ENCODE measurements at regions not wholly inside any gene's neighbourhood (a gene's known extent, or its start where the extent isn't known, plus 50 kb on each side); places are given as distances from the start of the nearest gene placed in this dataset.

DNA sequence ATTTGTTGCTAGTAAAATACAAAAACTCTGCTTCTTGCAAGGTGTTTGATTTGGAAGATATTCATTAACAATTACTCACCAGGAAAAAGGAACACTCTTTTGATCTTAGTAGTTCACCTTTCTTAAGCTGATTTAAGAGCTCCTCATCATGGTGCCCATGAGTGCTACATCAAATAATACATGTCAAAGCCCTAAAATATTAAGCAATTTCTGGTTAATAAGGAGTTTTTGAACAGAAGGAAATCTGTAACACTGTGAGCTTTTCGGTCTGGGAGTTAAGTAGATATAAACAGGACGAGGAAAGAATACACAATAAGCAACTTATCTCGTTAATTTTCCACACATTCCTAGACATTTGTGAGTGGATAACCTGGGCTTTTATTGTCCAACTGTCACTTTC, 83.9 kb upstream of the DCBLD2 start:
- no peak for DNase-seq
- no peaks in the 10 kb centered on the region for H3K36me3 ChIP-seq
- no peaks in the 10 kb centered on the region for H3K4me1 ChIP-seq
- no peak overlapping the region for H3K4me3 ChIP-seq
- H3K27ac ChIP-seq = no peak overlapping the region
- intact Hi-C loops (cut with DNase I; ENCODE audit: low total_unique reads) = no loop called here
- WGBS, 5 donors = 21 to 32% (median 22%) methylated on average over 3 of the region's 3 CpGs
- TF ChIP-seq EP300 (IDR thresholded peaks at IDR 0.05) (no peak), POLR2AphosphoS5 (IDR thresholded peaks at IDR 0.05) (no peak), POLR2A (IDR thresholded peaks at IDR 0.05) (no peak)
- TF ChIP-seq, protein P1, sequence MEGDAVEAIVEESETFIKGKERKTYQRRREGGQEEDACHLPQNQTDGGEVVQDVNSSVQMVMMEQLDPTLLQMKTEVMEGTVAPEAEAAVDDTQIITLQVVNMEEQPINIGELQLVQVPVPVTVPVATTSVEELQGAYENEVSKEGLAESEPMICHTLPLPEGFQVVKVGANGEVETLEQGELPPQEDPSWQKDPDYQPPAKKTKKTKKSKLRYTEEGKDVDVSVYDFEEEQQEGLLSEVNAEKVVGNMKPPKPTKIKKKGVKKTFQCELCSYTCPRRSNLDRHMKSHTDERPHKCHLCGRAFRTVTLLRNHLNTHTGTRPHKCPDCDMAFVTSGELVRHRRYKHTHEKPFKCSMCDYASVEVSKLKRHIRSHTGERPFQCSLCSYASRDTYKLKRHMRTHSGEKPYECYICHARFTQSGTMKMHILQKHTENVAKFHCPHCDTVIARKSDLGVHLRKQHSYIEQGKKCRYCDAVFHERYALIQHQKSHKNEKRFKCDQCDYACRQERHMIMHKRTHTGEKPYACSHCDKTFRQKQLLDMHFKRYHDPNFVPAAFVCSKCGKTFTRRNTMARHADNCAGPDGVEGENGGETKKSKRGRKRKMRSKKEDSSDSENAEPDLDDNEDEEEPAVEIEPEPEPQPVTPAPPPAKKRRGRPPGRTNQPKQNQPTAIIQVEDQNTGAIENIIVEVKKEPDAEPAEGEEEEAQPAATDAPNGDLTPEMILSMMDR (IDR thresholded peaks at IDR 0.05) = no peak
- H3K27me3 ChIP-seq = no peaks in the 10 kb centered on the region
- H3K9me3 ChIP-seq = no peaks in the 10 kb centered on the region

DNA sequence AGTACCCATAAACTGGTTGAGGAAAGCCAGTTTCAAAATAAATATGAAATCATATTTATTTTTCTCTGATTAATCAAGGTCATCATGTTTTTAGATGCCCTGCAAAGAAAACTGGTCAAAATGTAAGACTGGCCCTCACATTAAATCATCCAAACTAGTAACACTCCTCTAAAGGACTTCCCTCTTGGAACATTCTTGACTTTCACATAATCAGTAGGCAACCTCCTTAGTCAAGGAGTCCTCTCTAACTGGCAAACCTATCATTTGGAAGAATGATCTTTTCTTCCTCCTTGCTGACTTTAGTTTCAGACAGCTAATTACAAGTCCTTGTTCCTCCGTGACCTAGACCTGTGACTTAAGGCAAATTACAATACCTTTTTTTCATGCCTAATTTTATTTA, 82.5 kb upstream of the DCBLD2 start:
- no peak for DNase-seq
- Histone ChIP-seq H3K9me3 (no peaks in the 10 kb centered on the region), H3K27ac (no peak overlapping the region), H3K27me3 (no peaks in the 10 kb centered on the region), H3K36me3 (no peaks in the 10 kb centered on the region), H3K4me3 (no peak overlapping the region), H3K4me1 (no peaks in the 10 kb centered on the region)
- WGBS, 5 donors = 83 to 97% (median 91%) methylated on average over 1 of the region's 1 CpG
- TF ChIP-seq POLR2A (IDR thresholded peaks at IDR 0.05) (no peak), POLR2AphosphoS5 (IDR thresholded peaks at IDR 0.05) (no peak), EP300 (IDR thresholded peaks at IDR 0.05) (no peak)
- TF ChIP-seq, protein P1 (IDR thresholded peaks at IDR 0.05) = no peak
- intact Hi-C loops (cut with DNase I; ENCODE audit: low total_unique reads) = no loop called here

DNA sequence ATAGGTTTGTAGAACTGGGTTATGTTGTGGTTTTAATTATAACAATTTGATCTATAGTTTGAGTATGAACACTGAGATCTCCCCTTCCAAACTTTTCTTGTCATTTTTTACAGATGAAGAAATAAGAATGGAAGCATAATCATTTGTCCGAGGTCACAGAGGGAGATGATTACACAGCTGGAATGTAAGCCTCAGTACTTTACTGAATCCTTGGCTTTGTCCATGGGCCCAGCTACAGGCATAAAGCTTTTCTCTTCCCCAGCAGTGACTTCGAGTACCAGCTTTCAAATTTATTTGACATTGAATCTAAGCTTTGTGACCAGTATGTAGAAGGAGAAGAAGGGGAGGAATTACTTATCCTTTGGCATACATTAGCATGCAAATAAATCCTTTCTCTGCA, 80.9 kb upstream of the DCBLD2 start:
- no peak for DNase-seq
- H3K4me3 ChIP-seq = no peak overlapping the region
- H3K4me1 ChIP-seq = no peaks in the 10 kb centered on the region
- TF ChIP-seq POLR2AphosphoS5 (IDR thresholded peaks at IDR 0.05) (no peak), POLR2A (IDR thresholded peaks at IDR 0.05) (no peak), EP300 (IDR thresholded peaks at IDR 0.05) (no peak)
- TF ChIP-seq, protein P1 (IDR thresholded peaks at IDR 0.05) = no peak
- WGBS, 5 donors = 51 to 69% (median 61%) methylated on average over 2 of the region's 2 CpGs
- H3K27ac ChIP-seq = no peak overlapping the region
- no peaks in the 10 kb centered on the region for H3K9me3 ChIP-seq
- intact Hi-C loops (cut with DNase I; ENCODE audit: low total_unique reads) = no loop called here
- no peaks in the 10 kb centered on the region for H3K27me3 ChIP-seq
- H3K36me3 ChIP-seq = no peaks in the 10 kb centered on the region

DNA sequence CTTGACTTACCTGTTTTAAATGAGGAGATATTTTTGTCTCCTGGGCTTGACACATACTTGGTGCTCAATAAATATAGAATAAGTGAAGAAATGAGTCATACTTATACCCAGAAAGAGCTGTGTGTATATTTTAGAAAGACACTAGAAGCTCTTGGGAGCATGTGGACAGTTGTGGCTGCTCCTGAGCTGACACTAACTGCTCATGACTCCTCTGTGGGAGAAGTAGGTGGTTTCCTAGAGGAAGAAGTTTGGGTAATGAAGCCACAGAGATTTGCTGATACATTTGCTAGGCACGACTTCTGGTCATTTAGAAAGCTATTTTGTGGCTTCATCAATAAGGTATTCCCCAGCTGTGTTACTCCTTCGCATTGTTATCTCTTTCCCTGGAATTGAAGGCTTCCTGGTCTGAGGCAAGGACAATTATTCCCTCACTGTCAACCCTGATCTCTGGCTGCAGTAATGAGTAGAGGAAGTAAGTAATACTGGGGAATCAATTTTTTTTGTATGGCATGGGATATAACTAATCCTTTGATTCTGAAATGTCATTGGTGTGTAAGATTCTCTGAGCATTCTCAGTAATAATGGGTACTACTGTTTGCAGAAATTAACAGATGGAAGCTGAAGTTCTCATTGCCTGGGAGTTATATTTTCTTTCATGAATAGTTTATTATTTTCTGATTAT, 79.6 kb upstream of the DCBLD2 start:
- H3K27ac ChIP-seq = no peak overlapping the region
- TF ChIP-seq, protein P1 (IDR thresholded peaks at IDR 0.05) = no peak
- TF ChIP-seq POLR2A (IDR thresholded peaks at IDR 0.05) (no peak), EP300 (IDR thresholded peaks at IDR 0.05) (no peak), POLR2AphosphoS5 (IDR thresholded peaks at IDR 0.05) (no peak)
- H3K36me3 ChIP-seq = no peaks in the 10 kb centered on the region
- H3K9me3 ChIP-seq = no peaks in the 10 kb centered on the region
- no peaks in the 10 kb centered on the region for H3K27me3 ChIP-seq
- H3K4me3 ChIP-seq = no peak overlapping the region
- DNase-seq = no peak
- WGBS, 5 donors = 36 to 46% (median 42%) methylated on average over 2 of the region's 2 CpGs
- intact Hi-C loops (cut with DNase I; ENCODE audit: low total_unique reads) = no loop called here
- H3K4me1 ChIP-seq = no peaks in the 10 kb centered on the region

All from stomach (tissue), 8 donors.